K562 (cell line): ENCODE measurements at regions not wholly inside any gene's neighbourhood (a gene's known extent, or its start where the extent isn't known, plus 50 kb on each side); places are given as distances from the start of the nearest gene placed in this dataset.

Experiments used
- ATAC-seq: fragments of 200-7000 bp; cut with Tn5 transposase; 3 replicates; pipeline ENCODE4 v1.9.1; 2020; ENCODE audit warnings: moderate library complexity
- BruUV-seq: library from RNA; stranded (reverse); fragments of 400-500 nt; replicated peaks from 2 replicates; lab custom pipeline; 2021; lab: Mats Ljungman, UMichigan
- CTCF ChIA-PET: fragments of 300-600 bp; formaldehyde crosslinking; extraction: SDS; loops from one replicate; lab custom pipeline; 2021; ENCODE audit warnings: low intra/inter-chr PET ratio; lab: Yijun Ruan, JAX
- POLR2A ChIA-PET: fragments of 300-600, 350-650 bp; sonication (Branson Sonifier 250); formaldehyde crosslinking; extraction: SDS; loops from one replicate; lab custom pipeline; 2021; ENCODE audit warnings: antibody characterized with exemption, inconsistent platforms; lab: Yijun Ruan, JAX
- DNase-seq, 4 experiments: peaks; one replicate each; pipeline versions ENCODE4 v3.0.0 to v3.0.0-alpha.2; 2011 to 2018; ENCODE audit warnings: low spot score in 3 of 4, mixed read lengths in 3 of 4; ENCODE audit errors: extremely low read depth in 1 of 4
- FAIRE-seq: peaks from 2 replicates; lab custom pipeline; 2011; peaks lifted over from hg19 to GRCh38; lab: Jason Lieb, UNC
- H2AFZ ChIP-seq: 2 replicates; pipeline ENCODE4 v1.6.0; 2011; ENCODE audit warnings: low read depth, low read length, control low read depth, inconsistent platforms
- H3K27ac ChIP-seq: fragments of 200-600 bp; 3 replicates; pipeline ENCODE4 v1.8.0; 2011; ENCODE audit warnings: low read depth, mild to moderate bottlenecking, control low read depth, inconsistent platforms, low read length, moderate library complexity, mixed read lengths; ENCODE audit errors: extremely low read depth
- H3K27me3 ChIP-seq, 2 experiments: fragments of 300-600 bp in 1 of 2; 2 replicates in 1 of 2; 3 replicates in 1 of 2; pipeline versions ENCODE4 v1.6.0 to v1.8.0; 2011; ENCODE audit warnings: inconsistent platforms in 2 of 2, low read length in 2 of 2, mild to moderate bottlenecking in 1 of 2, mixed read lengths in 1 of 2, moderate library complexity in 1 of 2; ENCODE audit not compliant: control insufficient read depth in 2 of 2, insufficient read depth in 2 of 2
- H3K36me3 ChIP-seq: fragments of 300-600 bp; 3 replicates; pipeline ENCODE4 v1.8.0; 2011; ENCODE audit warnings: mild to moderate bottlenecking, low read length, inconsistent platforms; ENCODE audit not compliant: control insufficient read depth, insufficient read depth
- H3K4me1 ChIP-seq, 2 experiments: fragments of 200-600 bp in 1 of 2; replicated peaks in 1 of 2; 2 replicates in 1 of 2; 3 replicates in 1 of 2; pipeline versions ENCODE4 v1.5.1 to v1.8.0; 2011; ENCODE audit warnings: inconsistent platforms in 2 of 2, low read length in 2 of 2, mild to moderate bottlenecking in 1 of 2, mixed read lengths in 1 of 2, moderate library complexity in 1 of 2; ENCODE audit not compliant: control insufficient read depth in 2 of 2, insufficient read depth in 2 of 2
- H3K4me2 ChIP-seq: 2 replicates; pipeline ENCODE4 v1.6.1; 2011; ENCODE audit warnings: low read length, control low read depth, inconsistent platforms, mixed read lengths; ENCODE audit not compliant: insufficient read depth
- H3K4me3 ChIP-seq: fragments of 200-600 bp; sonication (generic), shearing (Covaris generic); 2 replicates; pipeline ENCODE4 v1.5.1; 2016; ENCODE audit warnings: control low read depth, inconsistent platforms
- H3K79me2 ChIP-seq: fragments of 200-600 bp; 3 replicates; pipeline ENCODE4 v1.8.0; 2011; ENCODE audit warnings: low read length, inconsistent platforms; ENCODE audit not compliant: control insufficient read depth, insufficient read depth
- H3K9ac ChIP-seq, 2 experiments: 2 replicates each; pipeline versions ENCODE4 v1.6.0 to v1.6.1; 2011; ENCODE audit warnings: low read depth in 2 of 2, low read length in 2 of 2, control low read depth in 1 of 2, inconsistent platforms in 1 of 2, mild to moderate bottlenecking in 1 of 2, mixed read lengths in 1 of 2; ENCODE audit not compliant: insufficient read depth in 1 of 2
- H3K9me1 ChIP-seq: one replicate; pipeline ENCODE4 v1.6.0; 2011; ENCODE audit warnings: inconsistent platforms, mild to moderate bottlenecking, low read length, moderate library complexity; ENCODE audit not compliant: control insufficient read depth, insufficient read depth
- H3K9me3 ChIP-seq: replicated peaks from 2 replicates; pipeline ENCODE4 v1.5.1; 2011; ENCODE audit warnings: low read depth, low read length, inconsistent platforms; ENCODE audit not compliant: control insufficient read depth, insufficient read depth
- H4K20me1 ChIP-seq: replicated peaks from 2 replicates; pipeline ENCODE4 v1.6.1; 2011; ENCODE audit warnings: low read length, inconsistent platforms, mixed read lengths; ENCODE audit not compliant: control insufficient read depth, insufficient read depth
- ARID1B ChIP-seq: fragments of 450-650 bp; IDR thresholded peaks from 2 replicates; pipeline ENCODE4 v1.6.1; 2016; ENCODE audit warnings: antibody characterized with exemption, mild to moderate bottlenecking, inconsistent platforms
- DPF2 ChIP-seq: fragments of 450-650 bp; IDR thresholded peaks from 2 replicates; pipeline ENCODE4 v1.6.1; 2016
- EP400 ChIP-seq: fragments of 450-650 bp; IDR thresholded peaks from 2 replicates; pipeline ENCODE4 v1.6.1; 2017; ENCODE audit warnings: antibody characterized with exemption, mild to moderate bottlenecking, moderate library complexity
- POLR2A ChIP-seq: fragments of 450-650 bp; conservative IDR thresholded peaks from 2 replicates; pipeline ENCODE4 v1.6.1; 2016
- SMARCE1 ChIP-seq: fragments of 450-650 bp; IDR thresholded peaks from 2 replicates; pipeline ENCODE4 v1.7.1; 2016; ENCODE audit warnings: mild to moderate bottlenecking
- WHSC1 ChIP-seq: IDR thresholded peaks from one replicate; pipeline ENCODE4 v1.6.1; 2012; ENCODE audit warnings: low read length, control low read depth, inconsistent platforms
- ZFPM2 ChIP-seq: fragments of 250-450 bp; sonication (Bioruptor Pico); IDR thresholded peaks from 2 replicates; pipeline ENCODE4 v1.5.1; 2022; ENCODE audit warnings: mild to moderate bottlenecking
- ZNF12 ChIP-seq: sonication (generic); formaldehyde crosslinking; IDR thresholded peaks from 2 replicates; pipeline ENCODE4 v1.4.0; 2020; ENCODE audit warnings: mild to moderate bottlenecking, missing genetic modification reagents
- ZNF253 ChIP-seq: fragments of 250-450 bp; sonication (Bioruptor Pico); conservative IDR thresholded peaks from 2 replicates; pipeline ENCODE4 v1.6.1; 2021; ENCODE audit warnings: mild to moderate bottlenecking
- ZNF431 ChIP-seq: sonication (generic); formaldehyde crosslinking; IDR thresholded peaks from 2 replicates; pipeline ENCODE4 v1.8.0; 2022; ENCODE audit warnings: mild to moderate bottlenecking, missing genetic modification reagents
- WGBS: fragments of 100-300 bp; shearing (Covaris generic); methylation state at CpG from one replicate; pipeline ENCODE4 v1.1.6; 2016; ENCODE audit warnings: low coverage, mixed read lengths; ENCODE audit not compliant: insufficient coverage; ENCODE audit errors: missing lambda C conversion rate; 5-methylcytosine and 5-hydroxymethylcytosine counted together
- in situ Hi-C: fragments of 300-500 bp; cut with MboI; formaldehyde crosslinking; loops from 4 replicates; pipeline ENCODE4 v1.15.0; 2018; ENCODE audit warnings: inconsistent platforms, mixed read lengths
- intact Hi-C: fragments of 100-400 bp; cut with micrococcal nuclease; formaldehyde crosslinking; loops from 2 replicates; pipeline ENCODE4 v1.14.2; 2022

DNA sequence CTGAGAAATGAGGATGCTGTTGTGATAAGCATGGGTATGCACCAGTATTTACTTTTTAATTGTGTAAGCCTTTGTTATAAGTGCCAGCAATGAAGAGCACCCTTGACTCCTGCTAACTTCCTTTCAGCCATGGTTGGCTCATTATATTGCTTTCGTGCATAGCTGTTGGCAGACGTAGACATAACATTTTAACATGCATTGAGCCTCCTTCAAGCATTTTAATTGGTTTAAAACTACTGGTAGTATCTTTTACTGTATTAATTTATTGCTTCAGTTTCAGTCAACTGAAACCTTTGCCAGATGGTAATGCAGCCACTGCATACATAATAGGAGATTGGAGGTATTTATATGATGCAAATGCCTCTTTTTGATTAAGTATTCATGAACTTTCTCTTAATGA is 1285.4 kb downstream of the PCDH18 start:
- H4K20me1 ChIP-seq: no peaks in the 10 kb centered on the region
- H3K9me3 ChIP-seq: no peaks in the 10 kb centered on the region; the same call in 1 of the 2 replicates
- WGBS: 0% methylated on average over 2 of the region's 2 CpGs
- no peak overlapping the region for H3K4me3 ChIP-seq
- no peak overlapping the region for H3K9ac ChIP-seq
- TF ChIP-seq EP400: no peak
- no peak for TF ChIP-seq DPF2
- no peak for TF ChIP-seq ZNF253 (CRISPR knock-in tag)
- TF ChIP-seq ZNF12: no peak
- no peak for TF ChIP-seq ZFPM2 (CRISPR knock-in tag)
- no peak for TF ChIP-seq ZNF431 (CRISPR knock-in tag)
- no peak for TF ChIP-seq ARID1B
- no peak for TF ChIP-seq WHSC1
- TF ChIP-seq SMARCE1: no peak
- no peak for TF ChIP-seq POLR2A
- CTCF ChIA-PET: no interaction called here
- POLR2A ChIA-PET: no interaction called here
- no TSS peak for BruUV-seq
- no peak overlapping the region for H2AFZ ChIP-seq
- H3K79me2 ChIP-seq: no peaks in the 10 kb centered on the region
- ATAC-seq (no peak), FAIRE-seq (no peak), DNase-seq (no peak)
- in situ Hi-C loops (no loop called here), intact Hi-C loops (no loop called here)
- no peaks in the 10 kb centered on the region for H3K36me3 ChIP-seq
- no peaks in the 10 kb centered on the region for H3K27me3 ChIP-seq
- H3K4me1 ChIP-seq: no peaks in the 10 kb centered on the region
- no peak overlapping the region for H3K27ac ChIP-seq
- no peaks in the 10 kb centered on the region for H3K9me1 ChIP-seq
- H3K4me2 ChIP-seq: no peak overlapping the region
